Activated B cell treated with CpG ODN at 0.5 μM for 24 hours (primary cell): ENCODE measurements at regions not wholly inside any gene's neighbourhood (a gene's known extent, or its start where the extent isn't known, plus 50 kb on each side); places are given as distances from the start of the nearest gene placed in this dataset.

ENCODE experiments used
- ATAC-seq: fragments of 200-7000 bp; cut with Tn5 transposase; one replicate; pipeline ENCODE4 v1.10.0; 2021; ENCODE audit warnings: low read depth, mild to moderate bottlenecking, moderate library complexity
- CTCF ChIA-PET: fragments of 350-600 bp; sonication (Branson Sonifier 250); formaldehyde crosslinking; loops from one replicate; lab custom pipeline; 2021; ENCODE audit warnings: antibody characterized with exemption; lab: Charles Lee
- POLR2A ChIA-PET: fragments of 350-600 bp; sonication (Branson Sonifier 250); formaldehyde crosslinking; loops from one replicate; lab custom pipeline; 2021; ENCODE audit warnings: antibody characterized with exemption; lab: Charles Lee
- DNase-seq: peaks from one replicate; pipeline ENCODE4 v3.0.0; 2022
- H3K27ac Mint-ChIP-seq: one replicate; pipeline ENCODE4 v1.8.0; 2020; ENCODE audit warnings: mixed read lengths
- H3K27me3 Mint-ChIP-seq: one replicate; pipeline ENCODE4 v1.8.0; 2021; ENCODE audit warnings: mixed read lengths
- H3K36me3 Mint-ChIP-seq: one replicate; pipeline ENCODE4 v1.8.0; 2021; ENCODE audit warnings: low read depth, mixed read lengths
- H3K4me1 Mint-ChIP-seq: one replicate; pipeline ENCODE4 v1.8.0; 2021; ENCODE audit warnings: mixed read lengths
- H3K4me3 Mint-ChIP-seq: one replicate; pipeline ENCODE4 v1.8.0; 2020; ENCODE audit warnings: mild to moderate bottlenecking, mixed read lengths
- H3K9me3 Mint-ChIP-seq: one replicate; pipeline ENCODE4 v1.8.0; 2020; ENCODE audit warnings: mixed read lengths
- CTCF ChIP-seq: fragments of 200-600 bp; IDR thresholded peaks from one replicate; pipeline ENCODE4 v1.8.0; 2022; ENCODE audit warnings: antibody characterized with exemption, mild to moderate bottlenecking
- intact Hi-C: fragments of 100-400 bp; cut with micrococcal nuclease; formaldehyde crosslinking; loops from one replicate; pipeline ENCODE4 v1.15.1; 2024

DNA sequence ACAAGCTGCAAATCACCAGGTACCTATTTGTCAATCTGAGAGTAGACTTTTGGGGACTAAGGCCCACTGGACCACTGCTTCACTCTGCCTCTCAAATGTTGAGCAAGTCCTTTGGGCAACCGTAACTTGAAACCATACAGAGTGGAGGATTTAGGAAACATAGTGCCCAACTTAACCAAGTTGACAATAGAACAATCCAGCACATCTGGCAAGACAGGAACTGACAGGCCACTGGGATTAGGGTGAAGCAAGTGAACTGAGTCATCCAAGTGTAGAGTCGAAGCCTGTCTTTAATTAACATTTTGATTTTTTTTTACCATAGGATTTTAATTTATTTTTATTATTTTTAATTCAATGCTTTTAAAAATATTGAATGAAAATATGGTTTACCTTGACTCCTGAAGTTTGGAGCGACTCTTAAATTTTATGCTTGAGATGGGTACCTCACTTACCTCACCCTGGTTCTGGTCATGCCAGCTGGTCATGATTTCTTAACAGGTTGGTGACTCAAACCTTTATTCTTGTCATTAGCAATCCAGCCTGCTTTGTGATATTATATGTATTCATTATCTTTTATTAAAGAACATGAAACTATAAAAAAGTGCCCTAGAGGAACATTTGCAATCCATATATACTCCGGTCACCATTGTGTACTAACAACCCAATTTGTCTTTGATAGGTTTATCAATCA, 312.1 kb upstream of the DEFB112 start:
- H3K4me1 Mint-ChIP-seq, result no peaks in the 10 kb centered on the region
- CTCF ChIA-PET, result no interaction called here
- intact Hi-C loops, result no loop called here
- no peak overlapping the region for H3K27ac Mint-ChIP-seq
- POLR2A ChIA-PET, result no interaction called here
- no peaks in the 10 kb centered on the region for H3K36me3 Mint-ChIP-seq
- no peak overlapping the region for H3K4me3 Mint-ChIP-seq
- no peak for DNase-seq
- H3K27me3 Mint-ChIP-seq, result no peaks in the 10 kb centered on the region
- peaks cover 9% of the 10 kb centered on the region for H3K9me3 Mint-ChIP-seq
- no peak for ATAC-seq
- no peak for TF ChIP-seq CTCF

DNA sequence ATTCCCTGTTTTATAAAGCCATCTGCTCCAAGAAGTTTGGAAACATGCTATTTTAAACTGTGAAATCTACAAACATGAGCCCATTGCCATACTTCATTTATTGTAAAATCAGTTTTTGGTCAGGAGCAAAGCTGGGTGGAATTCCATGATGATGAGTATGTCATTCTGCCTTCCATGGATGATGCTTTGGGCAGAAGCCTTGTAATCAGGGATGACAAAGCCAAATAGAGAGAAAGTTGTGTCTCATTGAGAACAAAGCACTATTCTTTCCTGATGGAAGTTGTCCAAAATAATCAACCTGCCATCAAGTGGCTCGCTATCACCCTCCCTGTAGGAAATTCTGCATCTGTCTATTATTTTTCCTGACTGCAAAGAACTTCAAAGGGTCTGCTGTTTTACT, 313.0 kb upstream of the DEFB112 start:
- Mint-ChIP-seq H3K4me1 (no peaks in the 10 kb centered on the region), H3K27ac (no peak overlapping the region), H3K9me3 (peaks cover 5% of the 10 kb centered on the region), H3K27me3 (no peaks in the 10 kb centered on the region), H3K36me3 (no peaks in the 10 kb centered on the region), H3K4me3 (no peak overlapping the region)
- ChIA-PET POLR2A (no interaction called here), CTCF (no interaction called here)
- ATAC-seq (no peak), DNase-seq (no peak)
- TF ChIP-seq CTCF, result no peak
- intact Hi-C loops, result no loop called here

DNA sequence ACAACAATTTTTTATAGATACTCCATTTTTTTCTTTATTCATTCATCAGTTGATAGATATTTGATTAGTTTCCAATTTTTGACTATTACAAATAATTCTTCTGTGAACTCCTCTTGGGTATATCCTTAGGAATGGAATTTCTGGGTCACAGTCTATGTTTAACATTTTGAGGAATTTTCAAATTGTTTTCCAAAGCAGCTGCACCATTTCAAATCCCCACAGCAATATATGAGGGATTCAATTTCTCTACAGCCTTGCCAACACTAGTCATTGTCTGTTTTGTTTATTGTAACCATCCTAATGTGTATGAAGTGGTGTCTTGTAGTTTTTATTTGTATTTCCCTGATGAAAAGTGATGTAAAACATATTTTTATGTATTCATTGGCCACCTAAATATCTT, 320.3 kb upstream of the DEFB112 start:
- DNase-seq, result no peak
- Mint-ChIP-seq H3K4me1 (no peaks in the 10 kb centered on the region), H3K36me3 (no peaks in the 10 kb centered on the region), H3K27me3 (no peaks in the 10 kb centered on the region), H3K9me3 (peaks cover 4% of the 10 kb centered on the region), H3K27ac (no peak overlapping the region), H3K4me3 (no peak overlapping the region)
- TF ChIP-seq CTCF, result no peak
- ChIA-PET CTCF (no interaction called here), POLR2A (no interaction called here)
- ATAC-seq, result no peak
- intact Hi-C loops, result no loop called here

DNA sequence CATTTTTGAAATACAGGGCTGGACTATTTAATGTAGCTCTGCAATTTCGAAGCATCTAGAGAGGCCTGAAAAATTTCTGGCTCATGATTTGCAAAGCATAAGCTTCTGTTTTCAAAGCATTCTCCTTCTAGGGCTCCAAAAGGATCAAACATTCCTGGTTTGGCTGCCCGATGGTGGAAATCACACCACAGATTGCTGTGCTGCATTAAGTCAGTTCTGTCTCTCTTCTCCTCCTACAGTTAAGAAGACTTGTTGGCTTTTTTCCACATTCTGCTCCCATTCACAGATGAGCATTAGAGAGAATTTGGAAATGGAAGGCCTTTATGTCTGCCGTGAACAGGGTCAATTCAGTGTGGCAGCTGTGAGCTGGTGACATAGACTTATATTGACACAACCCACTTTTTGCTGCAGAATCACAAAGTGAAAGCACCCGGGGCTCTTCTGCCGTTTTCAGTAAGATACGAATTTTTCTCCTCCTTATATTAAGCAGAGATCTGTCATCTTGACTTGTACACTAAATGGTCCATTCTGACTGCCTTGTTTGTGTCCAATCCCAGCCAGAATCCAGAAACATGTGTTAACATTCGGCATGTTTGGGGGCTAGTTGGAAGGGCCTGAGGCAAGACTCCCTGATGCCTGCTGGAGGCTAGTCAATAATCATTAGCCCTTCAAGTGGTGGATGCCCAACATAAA, 330.8 kb upstream of the DEFB112 start:
- no peak overlapping the region for H3K4me3 Mint-ChIP-seq
- CTCF ChIA-PET, result no interaction called here
- intact Hi-C loops, result no loop called here
- ATAC-seq (no peak), DNase-seq (no peak)
- TF ChIP-seq CTCF, result no peak
- H3K4me1 Mint-ChIP-seq, result no peaks in the 10 kb centered on the region
- no peaks in the 10 kb centered on the region for H3K36me3 Mint-ChIP-seq
- POLR2A ChIA-PET, result no interaction called here
- H3K9me3 Mint-ChIP-seq, result peaks cover 12% of the 10 kb centered on the region
- H3K27ac Mint-ChIP-seq, result no peak overlapping the region
- no peaks in the 10 kb centered on the region for H3K27me3 Mint-ChIP-seq

- no peak for DNase-seq
- intact Hi-C loops, result no loop called here
- H3K9me3 Mint-ChIP-seq, result peaks cover 9% of the 10 kb centered on the region
- H3K36me3 Mint-ChIP-seq, result no peaks in the 10 kb centered on the region
- no peak overlapping the region for H3K27ac Mint-ChIP-seq
- ChIA-PET CTCF (no interaction called here), POLR2A (no interaction called here)
- H3K27me3 Mint-ChIP-seq, result no peaks in the 10 kb centered on the region
- no peak for TF ChIP-seq CTCF
- no peak overlapping the region for H3K4me3 Mint-ChIP-seq
- H3K4me1 Mint-ChIP-seq, result no peaks in the 10 kb centered on the region
- ATAC-seq, result no peak
These were observed 331.3 kb upstream of the DEFB112 start for GRCh38 chr6:50381099-50381415.
